GM23248 (cell line): ENCODE measurements at regions not wholly inside any gene's neighbourhood (a gene's known extent, or its start where the extent isn't known, plus 50 kb on each side); places are given as distances from the start of the nearest gene placed in this dataset.
"Not testable (repeated sequence)": the region's sequence is repeated elsewhere in the genome, so short reads cannot be mapped to it uniquely, and the experiment has no call there.

Experiments used
- DNase-seq: peaks from one replicate; pipeline ENCODE4 v3.0.0-alpha.2; 2015
- H2AFZ ChIP-seq: fragments of 200-600 bp; sonication (generic); 2 replicates; pipeline ENCODE4 v1.6.1; 2016; ENCODE audit warnings: antibody characterized with exemption
- H3F3A ChIP-seq: fragments of 200-600 bp; sonication (generic); 2 replicates; pipeline ENCODE4 v1.6.1; 2016; ENCODE audit warnings: mild to moderate bottlenecking, antibody characterized with exemption, mixed run types; ENCODE audit not compliant: insufficient read depth
- H3K27ac ChIP-seq: fragments of 200-600 bp; sonication (generic); 2 replicates; pipeline ENCODE4 v1.5.1; 2016; ENCODE audit warnings: mild to moderate bottlenecking
- H3K27me3 ChIP-seq: fragments of 200-600 bp; sonication (generic); replicated peaks from 2 replicates; pipeline ENCODE4 v1.6.1; 2016; ENCODE audit warnings: mild to moderate bottlenecking; ENCODE audit not compliant: insufficient read depth
- H3K36me3 ChIP-seq: fragments of 200-600 bp; sonication (generic); 2 replicates; pipeline ENCODE4 v1.6.1; 2016; ENCODE audit warnings: low read depth, mild to moderate bottlenecking
- H3K4me1 ChIP-seq: fragments of 200-600 bp; sonication (generic); 2 replicates; pipeline ENCODE4 v1.6.1; 2016; ENCODE audit warnings: mild to moderate bottlenecking; ENCODE audit not compliant: insufficient read depth
- H3K4me2 ChIP-seq: fragments of 200-600 bp; sonication (generic); one replicate; pipeline ENCODE4 v1.6.1; 2016; ENCODE audit warnings: mild to moderate bottlenecking; ENCODE audit not compliant: unreplicated experiment
- H3K4me3 ChIP-seq: fragments of 200-600 bp; sonication (generic); 2 replicates; pipeline ENCODE4 v1.5.1; 2016; ENCODE audit warnings: mild to moderate bottlenecking
- H3K79me2 ChIP-seq: fragments of 200-600 bp; sonication (generic); 2 replicates; pipeline ENCODE4 v1.6.1; 2016; ENCODE audit warnings: mild to moderate bottlenecking; ENCODE audit not compliant: insufficient read depth
- H3K9ac ChIP-seq: fragments of 200-600 bp; sonication (generic); 2 replicates; pipeline ENCODE4 v1.6.1; 2016; ENCODE audit warnings: mild to moderate bottlenecking
- H3K9me2 ChIP-seq: fragments of 200-600 bp; sonication (generic); 2 replicates; pipeline ENCODE4 v1.6.1; 2016; ENCODE audit warnings: mixed run types, mild to moderate bottlenecking, moderate library complexity; ENCODE audit not compliant: insufficient read depth
- H3K9me3 ChIP-seq: fragments of 200-600 bp; sonication (generic); one replicate; pipeline ENCODE4 v1.6.1; 2017; ENCODE audit warnings: low read depth
- H4K20me1 ChIP-seq: fragments of 200-600 bp; sonication (generic); 2 replicates; pipeline ENCODE4 v1.6.0; 2016; ENCODE audit not compliant: insufficient read depth
- EZH2 ChIP-seq: fragments of 200-600 bp; sonication (generic); IDR thresholded peaks from 2 replicates; pipeline ENCODE4 v1.6.1; 2018; ENCODE audit warnings: antibody characterized with exemption, mild to moderate bottlenecking; ENCODE audit not compliant: insufficient read depth, poor library complexity, severe bottlenecking
- EZH2phosphoT487 ChIP-seq: fragments of 200-600 bp; sonication (generic); IDR thresholded peaks from 2 replicates; pipeline ENCODE4 v1.6.1; 2018; ENCODE audit warnings: antibody characterized with exemption, moderate library complexity, mild to moderate bottlenecking, low read depth; ENCODE audit not compliant: insufficient read depth
- WGBS, 2 experiments: methylation state at CpG; one replicate each; pipeline ENCODE4 v1.1.6; 2015 to 2017; ENCODE audit warnings: low lambda C conversion rate in 2 of 2, low coverage in 1 of 2; ENCODE audit errors: missing lambda C conversion rate in 2 of 2; 5-methylcytosine and 5-hydroxymethylcytosine counted together
- in situ Hi-C: fragments of 300-500 bp; cut with MboI; formaldehyde crosslinking; loops from 2 replicates; pipeline ENCODE4 v1.15.0; 2020

DNA sequence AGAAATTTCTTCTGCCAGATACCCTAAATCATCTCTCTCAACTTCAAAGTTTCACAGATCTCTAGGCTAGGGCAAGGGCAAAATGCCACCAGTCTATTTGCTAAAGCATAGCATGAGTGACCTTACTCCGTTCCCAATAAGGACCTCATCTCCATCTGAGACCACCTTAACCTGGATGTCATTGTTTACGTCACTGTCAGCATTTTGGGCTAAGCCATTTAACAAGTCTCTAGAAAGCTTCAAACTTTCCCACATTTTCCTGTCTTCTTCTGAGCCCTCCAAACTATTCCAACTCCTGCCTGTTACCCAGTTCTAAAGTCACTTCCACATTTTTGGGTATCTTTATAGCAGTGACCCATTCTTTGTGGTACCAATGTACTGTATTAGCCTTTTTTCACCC is 259.2 kb upstream of the KITLG start:
- WGBS, 2 experiments, result 58 to 66% methylated on average over 2 of the region's 2 CpGs
- no peak overlapping the region for H3K4me2 ChIP-seq
- no peaks in the 10 kb centered on the region for H3K9me2 ChIP-seq
- no peaks in the 10 kb centered on the region for H3K27me3 ChIP-seq
- no peak for DNase-seq
- no peaks in the 10 kb centered on the region for H3K4me1 ChIP-seq
- in situ Hi-C loops, result no loop called here
- TF ChIP-seq EZH2 (no peak), EZH2phosphoT487 (no peak)
- no peaks in the 10 kb centered on the region for H4K20me1 ChIP-seq
- no peak overlapping the region for H3K27ac ChIP-seq
- no peak overlapping the region for H3K9ac ChIP-seq
- no peaks in the 10 kb centered on the region for H3K9me3 ChIP-seq
- H3K79me2 ChIP-seq, result no peaks in the 10 kb centered on the region
- no peaks in the 10 kb centered on the region for H3F3A ChIP-seq
- H3K36me3 ChIP-seq, result no peaks in the 10 kb centered on the region
- no peak overlapping the region for H3K4me3 ChIP-seq
- no peak overlapping the region for H2AFZ ChIP-seq

DNA sequence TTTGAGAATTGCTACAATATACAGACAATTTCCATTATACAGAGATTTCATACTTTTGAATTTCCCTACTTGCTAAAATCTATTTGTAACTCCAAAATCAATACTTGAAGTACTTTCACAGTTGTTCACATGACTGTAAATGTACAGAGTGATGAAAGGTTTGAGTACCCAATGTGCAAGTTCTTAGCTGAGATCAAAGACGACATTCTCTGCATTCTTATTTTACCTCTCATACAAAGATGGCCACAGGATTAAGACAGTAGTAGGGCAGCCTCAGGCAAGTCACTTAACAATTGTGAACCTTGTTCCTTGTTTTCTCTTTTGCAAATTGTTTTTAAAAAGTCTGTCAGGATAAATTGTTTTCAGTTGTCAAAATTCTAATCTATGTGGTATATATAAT is 255.9 kb upstream of the KITLG start:
- Histone ChIP-seq H3K9me3 (no peaks in the 10 kb centered on the region), H3K9ac (no peak overlapping the region), H2AFZ (no peak overlapping the region), H3K27me3 (no peaks in the 10 kb centered on the region), H3K36me3 (no peaks in the 10 kb centered on the region), H3K4me1 (0 out of 2 replicates have a peak, but pooled peaks cover 13% of the 10 kb centered on the region), H3K4me3 (no peak overlapping the region), H3K27ac (no peak overlapping the region), H3K4me2 (no peak overlapping the region), H3K9me2 (no peaks in the 10 kb centered on the region), H3K79me2 (no peaks in the 10 kb centered on the region), H4K20me1 (no peaks in the 10 kb centered on the region), H3F3A (peaks cover 5% of the 10 kb centered on the region; the same call in 1 of the 2 replicates)
- WGBS, 2 experiments, result 70 to 77% methylated on average over 1 of the region's 1 CpG
- in situ Hi-C loops, result no loop called here
- TF ChIP-seq EZH2 (no peak), EZH2phosphoT487 (no peak)
- no peak for DNase-seq

DNA sequence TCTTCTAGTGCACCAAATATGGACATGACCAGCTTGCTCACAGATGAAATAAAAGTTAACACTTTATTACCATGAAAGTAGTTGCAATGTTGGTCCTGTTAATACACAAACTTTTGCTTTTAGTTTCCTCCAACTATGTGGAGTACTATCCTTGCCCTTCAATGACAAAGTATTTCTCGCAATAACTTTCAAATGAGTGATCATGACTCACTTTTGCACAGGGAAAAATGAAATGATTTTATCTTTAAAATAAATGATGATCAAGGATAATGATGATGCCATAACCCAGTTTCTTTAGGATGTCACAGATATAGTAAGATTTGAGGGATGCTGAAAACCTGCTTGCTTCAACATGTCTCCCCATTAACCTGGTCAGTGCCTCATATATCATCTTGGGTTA is 254.0 kb upstream of the KITLG start:
- no peak overlapping the region for H3K4me2 ChIP-seq
- H3K27ac ChIP-seq, result peak overlapping the region; percentile 28; the same call in 1 of the 2 replicates
- peaks cover 5% of the 10 kb centered on the region; the same call in 1 of the 2 replicates for H3F3A ChIP-seq
- no peaks in the 10 kb centered on the region for H3K79me2 ChIP-seq
- WGBS, 2 experiments, result 63 to 83% methylated on average over 1 of the region's 1 CpG
- no peaks in the 10 kb centered on the region for H3K9me2 ChIP-seq
- H3K4me3 ChIP-seq, result no peak overlapping the region
- TF ChIP-seq EZH2phosphoT487 (no peak), EZH2 (no peak)
- no peaks in the 10 kb centered on the region for H3K36me3 ChIP-seq
- H3K27me3 ChIP-seq, result no peaks in the 10 kb centered on the region
- no peaks in the 10 kb centered on the region for H3K9me3 ChIP-seq
- no peaks in the 10 kb centered on the region for H4K20me1 ChIP-seq
- in situ Hi-C loops, result no loop called here
- H3K9ac ChIP-seq, result no peak overlapping the region
- no peak overlapping the region for H2AFZ ChIP-seq
- DNase-seq, result peak; percentile 60
- 0 out of 2 replicates have a peak, but pooled peaks cover 13% of the 10 kb centered on the region for H3K4me1 ChIP-seq

- peak overlapping the region; percentile 28; the same call in 1 of the 2 replicates for H3K27ac ChIP-seq
- no peaks in the 10 kb centered on the region for H3K27me3 ChIP-seq
- H4K20me1 ChIP-seq, result no peaks in the 10 kb centered on the region
- H3K4me1 ChIP-seq, result 0 out of 2 replicates have a peak, but pooled peaks cover 13% of the 10 kb centered on the region
- no peaks in the 10 kb centered on the region for H3K36me3 ChIP-seq
- H3K9me3 ChIP-seq, result no peaks in the 10 kb centered on the region
- H3K9me2 ChIP-seq, result no peaks in the 10 kb centered on the region
- H3K9ac ChIP-seq, result no peak overlapping the region
- peaks cover 5% of the 10 kb centered on the region; the same call in 1 of the 2 replicates for H3F3A ChIP-seq
- H3K4me2 ChIP-seq, result no peak overlapping the region
- peak; percentile 39 for DNase-seq
- TF ChIP-seq EZH2 (no peak), EZH2phosphoT487 (no peak)
- H3K4me3 ChIP-seq, result no peak overlapping the region
- in situ Hi-C loops, result no loop called here
- H2AFZ ChIP-seq, result no peak overlapping the region
- no peaks in the 10 kb centered on the region for H3K79me2 ChIP-seq
These were observed 253.4 kb upstream of the KITLG start for GRCh38 chr12:88833641-88834116.

GRCh38 chr12:88828537-88828936 is 248.3 kb upstream of the KITLG start:
- DNase-seq, H3K27ac ChIP-seq, H3K27me3 ChIP-seq, in situ Hi-C loops, H3K36me3 ChIP-seq, H2AFZ ChIP-seq, H3K79me2 ChIP-seq, H3K9me3 ChIP-seq, H3K9me2 ChIP-seq, H3K4me2 ChIP-seq, H3F3A ChIP-seq, H3K4me3 ChIP-seq, H3K9ac ChIP-seq, H3K4me1 ChIP-seq, H4K20me1 ChIP-seq: not testable (repeated sequence)
- WGBS, 2 experiments, result 94 to 95% methylated on average over 2 of the region's 2 CpGs
